Cardiac fibroblast (primary cell): ENCODE measurements at regions not wholly inside any gene's neighbourhood (a gene's known extent, or its start where the extent isn't known, plus 50 kb on each side); places are given as distances from the start of the nearest gene placed in this dataset.

Experiments used
- DNase-seq, 2 donors: peaks; one replicate each; pipeline versions ENCODE4 v3.0.0 to v3.0.0-alpha.2; 2010; ENCODE audit warnings: low read depth in 2 of 2
- H3K4me3 ChIP-seq, 2 donors: replicated peaks in 1 of 2; 1 replicate in 1 of 2; 2 replicates in 1 of 2; pipeline ENCODE4 v1.5.1; 2011; ENCODE audit warnings: low read depth in 2 of 2, low read length in 2 of 2, mild to moderate bottlenecking in 2 of 2, moderate library complexity in 1 of 2
- TF ChIP-seq, protein P1 (sequence below): IDR thresholded peaks from one replicate; pipeline ENCODE4 v1.5.1; 2011; ENCODE audit warnings: low read depth, mild to moderate bottlenecking, low read length, inconsistent platforms

DNA sequence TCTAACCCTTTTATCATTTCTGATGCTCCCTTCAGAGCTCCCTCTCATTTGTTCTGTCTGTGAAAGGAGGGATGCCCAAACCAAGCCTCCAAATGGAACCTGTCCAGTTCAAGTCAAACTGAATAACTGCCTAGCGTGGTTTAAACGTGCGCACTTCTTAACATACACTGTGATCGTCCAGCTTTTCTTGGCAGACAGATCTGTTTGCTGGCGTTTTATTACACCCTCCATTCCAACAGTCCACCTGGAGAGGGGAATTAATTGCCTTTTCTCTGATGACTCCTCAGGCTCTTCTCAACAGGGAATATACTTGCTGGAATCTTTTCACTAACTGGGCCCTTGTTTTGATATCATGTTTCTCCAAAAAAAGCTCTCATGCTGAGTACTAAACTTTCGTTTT, 379.2 kb upstream of the POU3F3 start:
- no peak for DNase-seq
- TF ChIP-seq, protein P1, sequence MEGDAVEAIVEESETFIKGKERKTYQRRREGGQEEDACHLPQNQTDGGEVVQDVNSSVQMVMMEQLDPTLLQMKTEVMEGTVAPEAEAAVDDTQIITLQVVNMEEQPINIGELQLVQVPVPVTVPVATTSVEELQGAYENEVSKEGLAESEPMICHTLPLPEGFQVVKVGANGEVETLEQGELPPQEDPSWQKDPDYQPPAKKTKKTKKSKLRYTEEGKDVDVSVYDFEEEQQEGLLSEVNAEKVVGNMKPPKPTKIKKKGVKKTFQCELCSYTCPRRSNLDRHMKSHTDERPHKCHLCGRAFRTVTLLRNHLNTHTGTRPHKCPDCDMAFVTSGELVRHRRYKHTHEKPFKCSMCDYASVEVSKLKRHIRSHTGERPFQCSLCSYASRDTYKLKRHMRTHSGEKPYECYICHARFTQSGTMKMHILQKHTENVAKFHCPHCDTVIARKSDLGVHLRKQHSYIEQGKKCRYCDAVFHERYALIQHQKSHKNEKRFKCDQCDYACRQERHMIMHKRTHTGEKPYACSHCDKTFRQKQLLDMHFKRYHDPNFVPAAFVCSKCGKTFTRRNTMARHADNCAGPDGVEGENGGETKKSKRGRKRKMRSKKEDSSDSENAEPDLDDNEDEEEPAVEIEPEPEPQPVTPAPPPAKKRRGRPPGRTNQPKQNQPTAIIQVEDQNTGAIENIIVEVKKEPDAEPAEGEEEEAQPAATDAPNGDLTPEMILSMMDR, result no peak

DNA sequence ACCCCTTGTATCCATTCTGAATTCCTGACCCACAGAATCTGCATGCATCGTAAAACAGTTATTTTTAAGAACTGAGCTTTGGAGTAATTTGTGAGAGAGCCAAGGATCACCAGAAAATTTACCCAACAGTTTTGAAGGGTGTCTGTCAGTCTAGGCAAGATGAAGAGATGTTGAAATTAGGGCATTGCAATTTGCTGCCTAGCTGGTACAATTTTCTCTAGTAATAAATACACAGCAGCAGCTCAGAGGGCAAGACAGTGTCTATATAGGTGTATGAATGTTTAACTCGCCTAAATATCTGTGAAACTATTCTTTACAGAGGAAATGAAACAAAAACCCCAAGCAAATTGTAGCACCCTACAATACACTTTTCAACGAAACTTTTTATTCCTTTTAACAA, 377.8 kb upstream of the POU3F3 start:
- TF ChIP-seq, protein P1, result no peak
- H3K4me3 ChIP-seq, result no peak overlapping the region
- no peak for DNase-seq

More for the DNA sequence above, 379.2 kb upstream of the POU3F3 start:
- H3K4me3 ChIP-seq, result no peak overlapping the region

DNA sequence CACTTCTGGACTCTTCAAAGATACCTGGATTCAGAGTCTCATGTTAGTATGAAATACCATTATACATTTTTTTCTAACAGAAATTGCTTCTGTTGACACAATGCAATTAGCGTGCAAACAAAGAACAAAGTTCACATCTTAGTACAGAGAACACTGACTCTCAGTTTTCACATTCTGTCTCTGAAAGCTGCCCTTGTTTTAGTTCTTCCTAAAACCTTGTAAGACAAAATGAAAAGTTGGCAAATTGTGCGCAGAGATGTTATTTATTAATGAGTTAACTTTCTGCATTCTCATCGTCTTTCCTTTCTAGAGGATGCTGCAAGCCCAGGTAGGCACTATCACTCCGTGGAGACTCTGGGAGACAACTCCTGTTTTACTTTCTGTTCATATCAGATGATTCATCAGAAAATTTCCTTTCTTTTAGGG, 377.3 kb upstream of the POU3F3 start:
- DNase-seq, result no peak
- TF ChIP-seq, protein P1, result no peak
- no peak overlapping the region for H3K4me3 ChIP-seq

DNA sequence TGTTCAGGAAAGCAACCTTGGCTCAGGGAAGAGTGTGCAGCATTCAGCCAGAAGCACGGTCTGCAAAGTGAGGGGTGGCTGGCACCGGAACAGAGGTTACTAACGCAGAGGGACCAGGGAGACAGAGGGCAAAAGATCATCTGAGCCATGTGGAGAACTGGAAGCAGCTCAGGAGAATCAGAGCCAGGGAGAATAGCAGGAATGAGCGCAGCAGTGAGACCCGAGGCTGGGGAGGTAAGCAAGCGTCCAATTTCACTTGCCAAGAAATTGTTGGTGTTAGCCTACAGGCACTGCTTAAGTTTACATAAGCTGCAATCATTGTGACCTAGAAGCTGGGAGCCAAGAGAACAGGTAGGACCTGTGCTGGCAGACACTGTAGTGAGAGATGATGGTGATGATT, 372.6 kb upstream of the POU3F3 start:
- TF ChIP-seq, protein P1, result no peak
- no peak for DNase-seq
- no peak overlapping the region for H3K4me3 ChIP-seq

DNA sequence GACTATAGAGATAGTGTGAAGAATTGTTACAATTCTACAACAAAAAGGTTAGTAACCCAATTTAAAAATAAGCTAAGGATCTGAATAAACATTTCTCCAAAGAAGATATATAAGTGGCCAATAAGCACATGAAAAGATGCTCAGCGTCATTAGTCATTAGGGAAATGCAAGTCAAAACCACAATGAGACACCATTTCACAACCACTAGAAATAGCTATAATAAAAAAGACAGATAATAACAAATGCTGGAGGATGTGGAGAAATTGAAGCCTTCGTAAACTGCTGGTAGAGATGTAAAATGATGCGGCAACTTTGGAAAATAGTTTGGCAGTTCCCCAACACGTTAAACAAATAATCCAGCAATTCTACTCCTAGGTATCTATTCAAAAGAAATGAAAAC, 366.5 kb upstream of the POU3F3 start:
- DNase-seq, result no peak
- H3K4me3 ChIP-seq, result no peak overlapping the region
- TF ChIP-seq, protein P1, result no peak

DNA sequence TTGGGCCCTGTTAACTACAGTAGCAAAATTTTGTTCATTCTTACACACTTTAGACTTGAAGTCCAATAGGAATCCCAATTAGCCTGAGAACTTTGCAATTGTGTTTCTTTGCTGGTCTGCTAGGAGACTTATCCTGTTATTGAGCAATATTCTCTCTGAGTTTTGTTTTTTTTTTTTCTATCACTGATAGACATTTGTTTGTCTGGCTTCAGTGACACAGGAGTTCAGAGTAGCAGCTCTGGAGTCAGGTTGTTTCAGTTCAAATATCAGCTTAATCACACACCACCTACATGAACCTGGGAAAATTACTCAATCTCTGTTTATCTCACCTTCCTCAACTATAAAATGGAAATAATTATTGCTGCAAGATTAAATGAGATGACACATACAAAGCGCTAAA, 360.2 kb upstream of the POU3F3 start:
- no peak for DNase-seq
- TF ChIP-seq, protein P1, result no peak
- no peak overlapping the region for H3K4me3 ChIP-seq

DNA sequence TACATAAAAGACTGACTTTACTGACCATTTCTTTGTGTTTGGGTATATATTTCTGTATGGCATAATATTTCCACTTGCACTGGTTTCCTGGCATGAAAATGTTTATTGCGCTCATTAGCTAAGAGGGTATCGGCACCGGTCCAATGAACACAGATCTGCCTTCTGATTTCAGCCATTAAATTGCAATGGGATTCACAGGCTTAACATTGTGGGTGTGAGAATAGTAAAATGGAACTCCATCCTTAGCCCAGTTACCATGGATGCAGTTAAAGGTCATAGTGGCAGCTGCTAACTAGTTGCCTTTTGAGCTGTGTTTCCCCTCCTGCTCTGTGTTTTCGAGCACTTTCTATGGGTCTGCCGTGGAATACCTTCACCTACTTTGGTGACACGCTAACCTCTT, 352.6 kb upstream of the POU3F3 start:
- H3K4me3 ChIP-seq, result no peak overlapping the region
- TF ChIP-seq, protein P1, result no peak
- DNase-seq, result no peak
